Putamen (tissue), 1 donor: ENCODE measurements at regions not wholly inside any gene's neighbourhood (a gene's known extent, or its start where the extent isn't known, plus 50 kb on each side); places are given as distances from the start of the nearest gene placed in this dataset.
"Not testable (repeated sequence)": the region's sequence is repeated elsewhere in the genome, so short reads cannot be mapped to it uniquely, and the experiment has no call there.

Experiments used
- DNase-seq: peaks from one replicate; pipeline ENCODE4 v3.0.0-alpha.2; 2016; ENCODE audit warnings: low spot score

DNA sequence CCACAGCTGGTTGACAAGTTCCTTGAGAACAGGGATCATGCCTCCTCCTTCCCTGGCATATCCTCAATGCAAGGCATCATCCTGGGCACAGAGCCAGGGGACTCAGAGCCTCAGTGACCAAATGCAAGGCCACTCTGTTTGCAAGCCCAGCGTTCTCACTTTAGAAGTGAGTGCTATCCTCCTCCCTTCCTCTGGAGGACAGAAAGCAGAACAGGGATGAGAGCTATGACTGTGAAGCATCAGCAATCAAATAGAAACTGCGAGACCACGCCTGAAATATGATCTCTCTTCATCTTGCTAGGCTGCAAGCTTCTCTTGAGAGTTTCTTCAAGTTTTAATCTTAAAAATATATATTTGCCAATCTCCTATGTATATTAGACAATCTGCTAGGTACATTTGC lies 119.8 kb downstream of the LRATD1 start:
- no peak for DNase-seq

GRCh38 chr2:14756122-14756541 lies 123.6 kb downstream of the LRATD1 start:
- no peak for DNase-seq

DNA sequence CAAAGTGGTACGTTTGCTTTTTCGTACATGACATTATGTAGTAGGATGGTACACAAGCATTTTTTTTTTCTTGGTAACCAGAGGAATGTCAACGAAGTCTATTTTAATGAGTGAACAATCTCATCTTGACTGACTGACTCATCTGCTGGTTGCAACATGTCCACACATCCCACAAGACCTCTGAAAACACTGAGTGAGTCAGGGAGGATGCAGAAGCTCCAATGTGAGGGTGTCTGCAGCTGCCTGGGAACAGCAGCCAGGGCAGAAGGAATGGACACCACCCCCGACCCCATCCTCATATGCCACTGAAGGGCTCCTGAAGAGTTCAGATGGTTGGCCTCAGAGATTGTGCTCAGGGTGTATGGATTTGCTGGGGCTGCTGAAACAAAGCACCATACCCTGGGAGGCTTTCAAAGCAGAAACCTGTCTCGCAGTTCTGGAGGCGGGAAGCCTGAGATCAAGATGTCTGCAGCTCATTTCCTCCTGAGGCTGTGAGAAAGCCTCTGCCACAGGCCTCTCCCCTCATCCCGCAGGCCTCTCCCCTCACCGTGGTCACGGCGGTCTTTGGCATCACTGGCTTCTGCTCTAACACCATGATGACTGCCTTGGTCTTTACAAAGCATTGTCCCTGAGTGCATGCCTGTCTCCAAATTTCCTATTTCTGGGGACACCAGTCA lies 124.6 kb downstream of the LRATD1 start:
- DNase-seq: no peak

GRCh38 chr2:14759082-14759481 lies 126.6 kb downstream of the LRATD1 start:
- no peak for DNase-seq

DNA sequence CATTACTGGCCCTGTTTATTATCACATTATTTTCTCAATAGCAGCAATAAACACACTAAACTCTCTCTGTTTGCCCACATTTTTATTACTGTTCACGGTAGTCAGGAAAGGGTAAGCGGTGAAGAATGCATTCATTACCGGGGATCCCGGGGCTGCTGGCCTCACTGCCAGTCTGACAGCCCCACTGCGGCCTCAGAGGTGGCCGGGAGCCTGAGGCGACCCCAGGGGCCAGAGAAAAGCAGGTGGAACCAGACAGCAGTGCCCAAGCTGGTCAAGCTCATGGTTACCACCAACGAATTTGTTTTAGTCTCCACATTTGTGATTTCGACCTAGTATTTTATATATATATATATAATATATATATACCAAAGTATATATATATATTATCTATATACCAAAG lies 127.7 kb downstream of the LRATD1 start:
- DNase-seq: no peak

GRCh38 chr2:14761118-14761517 lies 128.6 kb downstream of the LRATD1 start:
- peak; percentile 67 for DNase-seq

DNA sequence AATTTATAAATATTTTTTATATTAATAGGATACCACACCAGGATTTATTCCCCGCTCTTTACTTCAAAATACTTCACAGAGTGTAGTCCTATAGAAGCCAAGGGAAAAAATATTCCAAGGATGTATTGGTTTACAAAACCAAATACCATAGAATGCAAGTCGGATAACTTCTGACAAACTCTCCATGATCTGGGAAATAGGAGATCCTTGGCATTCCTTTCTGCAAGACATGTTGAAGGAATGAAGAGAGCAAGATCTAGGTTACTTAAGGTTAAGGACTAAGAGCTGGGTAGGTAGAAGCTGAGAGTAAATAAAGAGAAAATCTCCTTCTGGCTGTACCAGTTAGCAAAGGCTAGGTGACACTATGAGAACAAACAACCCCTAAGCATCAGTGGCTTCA lies 141.2 kb downstream of the LRATD1 start:
- DNase-seq: no peak

DNA sequence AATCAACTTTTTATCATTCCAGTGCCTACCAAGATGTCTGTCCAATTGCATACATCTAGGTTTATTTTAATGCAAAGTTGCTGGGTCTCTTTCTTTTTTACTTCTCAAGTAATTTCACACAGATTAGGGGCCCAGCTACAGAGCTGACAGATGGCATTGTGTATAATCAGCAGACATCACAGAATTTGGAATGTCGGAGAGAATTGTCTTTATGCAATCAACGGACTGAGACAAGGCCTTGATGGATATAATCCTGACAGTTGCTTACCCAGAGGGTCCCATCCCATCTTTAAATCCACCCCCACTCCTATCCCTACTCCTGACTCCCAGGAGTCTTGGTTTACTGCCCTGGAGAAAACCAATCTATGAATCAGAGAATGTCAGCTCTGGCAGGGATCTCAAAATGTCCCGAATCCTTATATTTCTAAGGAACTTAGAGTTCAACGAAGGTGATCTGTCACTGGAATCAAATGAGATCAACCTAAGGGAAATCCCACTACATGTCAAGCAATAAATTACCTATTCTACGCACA lies 142.0 kb downstream of the LRATD1 start:
- DNase-seq: no peak

DNA sequence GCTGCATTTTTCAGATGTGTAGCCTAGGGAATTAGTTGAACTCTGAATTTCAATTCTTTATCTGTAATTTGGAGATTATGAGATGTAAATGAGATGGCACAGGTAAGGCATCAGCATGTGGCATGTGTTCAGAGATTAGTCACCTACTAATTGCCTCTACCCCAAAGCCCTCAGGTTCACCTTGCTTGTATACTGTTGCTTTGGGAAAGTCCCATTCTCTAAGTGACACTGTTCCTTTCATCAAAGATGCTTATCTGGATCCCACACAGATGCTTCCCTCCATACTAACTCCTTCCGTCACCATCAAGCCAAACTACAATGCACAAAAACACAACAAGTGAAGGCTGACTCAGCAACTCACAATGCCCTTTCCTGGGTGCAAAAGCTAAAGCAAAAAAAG lies 143.7 kb downstream of the LRATD1 start:
- no peak for DNase-seq

DNA sequence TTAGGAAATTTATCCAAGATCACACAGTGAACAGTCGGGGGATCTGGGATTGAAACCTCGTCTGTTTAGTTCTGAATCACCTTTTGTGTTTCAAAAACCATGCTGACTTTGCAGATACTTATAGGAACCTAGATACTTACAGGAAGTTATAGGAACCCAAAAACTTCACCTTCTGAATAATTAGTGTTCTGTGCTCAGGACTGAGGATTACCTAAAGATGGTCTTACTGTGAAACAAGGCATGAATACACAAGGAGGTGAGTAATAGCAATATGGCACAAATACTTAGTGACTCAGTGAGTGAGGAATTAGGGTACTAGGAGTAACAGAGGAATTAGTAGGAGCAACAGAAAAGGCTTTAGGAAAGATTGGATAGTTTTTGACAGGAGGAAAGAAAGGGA lies 145.5 kb downstream of the LRATD1 start:
- no peak for DNase-seq

- DNase-seq: no peak
Measured at GRCh38 chr2:14779252-14779651, 146.7 kb downstream of the LRATD1 start.

GRCh38 chr2:14781142-14781541 lies 148.6 kb downstream of the LRATD1 start:
- DNase-seq: no peak

GRCh38 chr2:14788814-14789213 lies 156.3 kb downstream of the LRATD1 start:
- not testable (repeated sequence) for DNase-seq

DNA sequence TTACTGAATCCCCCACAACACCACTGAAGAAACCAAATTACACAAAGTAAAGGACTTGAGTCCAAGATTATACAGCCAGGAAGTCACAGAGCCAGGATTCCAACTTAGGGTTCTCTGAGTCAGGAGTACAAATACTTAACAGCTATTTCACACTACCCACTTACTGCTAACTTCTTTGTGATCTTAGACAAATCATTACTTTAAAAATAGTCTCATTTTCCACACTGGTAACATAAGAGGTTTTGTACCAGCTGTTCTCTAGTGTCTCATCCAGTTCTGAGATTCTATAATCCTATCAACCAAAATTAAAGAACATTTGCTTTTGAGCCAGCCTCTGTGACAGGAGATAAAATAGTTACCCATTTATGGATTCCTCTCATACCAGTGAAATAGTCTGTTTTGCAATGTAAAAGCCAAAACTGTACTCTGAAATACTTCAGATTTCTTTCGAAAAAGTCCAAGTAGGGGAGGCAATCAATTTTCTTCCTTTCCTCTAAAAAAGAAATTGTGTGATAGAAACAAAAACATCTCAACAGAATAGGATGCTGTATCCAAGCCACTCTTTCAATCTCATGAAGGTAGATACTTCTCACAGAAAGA lies 157.6 kb downstream of the LRATD1 start:
- no peak for DNase-seq

GRCh38 chr2:14803994-14804393 lies 171.5 kb downstream of the LRATD1 start:
- DNase-seq: no peak

DNA sequence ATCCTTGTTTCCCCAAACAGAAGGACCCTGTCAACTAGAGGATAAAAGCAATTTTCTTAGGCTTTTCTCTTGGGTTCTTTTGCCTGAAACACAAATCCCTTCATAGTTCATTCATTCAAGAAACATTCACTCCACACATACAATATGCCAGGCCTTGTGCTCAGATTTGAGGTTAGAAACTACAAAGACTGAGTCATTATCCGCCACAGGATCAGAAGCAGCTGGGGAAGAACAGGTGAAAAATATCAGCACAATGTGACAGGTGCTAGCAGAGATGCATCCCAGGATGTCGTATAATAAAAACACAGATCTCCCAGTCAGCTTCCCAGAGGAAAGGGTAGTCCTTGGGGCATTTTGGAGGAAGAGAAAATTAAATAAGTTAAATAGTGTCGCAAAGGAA lies 172.4 kb downstream of the LRATD1 start:
- no peak for DNase-seq

- DNase-seq: no peak
Measured at GRCh38 chr2:14806613-14807012, 174.1 kb downstream of the LRATD1 start.

- no peak for DNase-seq
Measured at GRCh38 chr2:14815201-14815600, 182.7 kb downstream of the LRATD1 start.

DNA sequence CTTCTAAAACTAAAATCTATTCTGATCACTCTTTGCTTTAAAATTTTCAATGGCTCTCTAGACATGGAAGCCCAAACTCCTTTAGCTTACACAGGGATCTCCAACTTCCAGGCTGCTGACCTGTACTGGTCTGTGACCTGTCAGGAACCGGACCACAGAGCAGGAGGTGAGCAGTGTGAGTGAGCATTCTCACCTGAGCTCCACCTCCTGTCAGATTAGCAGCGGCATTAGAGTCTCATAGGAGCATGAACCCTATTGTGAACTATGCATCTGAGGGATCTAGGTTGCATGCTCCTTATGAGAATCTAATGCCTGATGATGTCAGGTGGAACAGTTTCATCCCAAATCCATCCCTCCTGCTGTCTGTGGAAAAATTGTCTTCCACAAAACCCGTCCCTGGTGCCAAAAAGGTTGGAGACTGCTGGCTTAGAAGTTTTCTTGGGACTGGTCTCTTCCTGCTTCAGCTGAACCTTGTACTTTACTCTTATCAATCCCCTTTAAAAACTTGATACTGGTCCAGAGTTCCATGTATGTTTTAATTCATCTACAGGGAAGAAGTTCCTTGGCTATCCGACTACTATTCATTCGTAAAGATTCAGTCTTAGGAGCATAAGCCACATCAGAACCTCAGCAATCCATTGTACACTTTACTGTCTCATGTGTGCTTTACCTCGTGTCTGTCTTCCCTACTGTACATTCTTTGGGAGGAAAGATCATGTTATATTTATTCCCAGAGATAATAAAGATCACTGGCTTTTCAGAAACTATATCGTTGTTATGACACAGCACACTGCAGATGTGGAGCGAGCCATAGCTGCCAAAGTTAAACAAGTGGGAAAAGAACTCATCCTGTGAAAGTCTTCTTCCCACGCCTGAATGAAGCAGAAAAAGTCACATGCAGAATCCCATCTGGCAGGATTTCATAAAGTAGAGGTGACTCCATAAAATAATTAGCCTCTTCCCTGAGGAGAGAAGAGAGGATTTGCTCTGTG lies 183.8 kb downstream of the LRATD1 start:
- no peak for DNase-seq

DNA sequence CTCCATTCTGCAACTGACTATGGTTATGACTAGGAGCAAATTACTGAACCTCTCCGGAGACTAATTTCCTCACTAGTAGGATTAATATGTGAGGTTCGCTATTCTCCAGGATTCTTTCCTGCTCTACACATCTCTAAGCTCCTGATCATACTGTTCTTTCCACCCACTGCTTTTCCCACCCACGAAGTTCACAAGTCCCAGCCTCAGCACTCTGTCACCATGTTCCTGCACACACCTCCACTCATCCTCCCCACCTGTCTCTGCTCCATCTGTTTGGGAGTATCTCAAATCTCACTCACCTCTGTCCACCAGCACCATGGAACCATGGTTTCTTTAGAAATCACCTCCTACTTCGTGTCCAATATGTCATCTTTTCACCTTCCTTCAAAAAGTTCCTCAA lies 185.3 kb downstream of the LRATD1 start:
- DNase-seq: peak; percentile 72

DNA sequence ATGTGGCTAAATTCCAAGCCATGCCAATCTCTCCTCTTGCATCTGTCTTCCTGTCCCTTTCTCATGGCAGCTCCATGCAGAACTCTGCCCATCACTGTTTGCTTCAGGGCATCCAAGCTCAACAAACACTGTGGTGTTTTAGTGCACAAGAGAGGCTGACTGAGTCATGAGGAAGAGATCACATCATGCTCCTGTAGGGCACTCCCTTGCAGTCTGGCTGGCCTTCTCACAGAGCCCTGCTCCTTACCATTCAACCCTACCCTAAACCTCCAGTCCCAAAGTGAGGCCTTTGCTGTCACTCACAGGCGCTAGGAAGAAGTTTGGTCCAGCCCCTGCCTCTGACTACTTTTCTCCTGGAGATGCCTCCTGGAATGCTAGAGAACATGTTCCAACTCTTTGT lies 194.0 kb downstream of the LRATD1 start:
- no peak for DNase-seq

DNA sequence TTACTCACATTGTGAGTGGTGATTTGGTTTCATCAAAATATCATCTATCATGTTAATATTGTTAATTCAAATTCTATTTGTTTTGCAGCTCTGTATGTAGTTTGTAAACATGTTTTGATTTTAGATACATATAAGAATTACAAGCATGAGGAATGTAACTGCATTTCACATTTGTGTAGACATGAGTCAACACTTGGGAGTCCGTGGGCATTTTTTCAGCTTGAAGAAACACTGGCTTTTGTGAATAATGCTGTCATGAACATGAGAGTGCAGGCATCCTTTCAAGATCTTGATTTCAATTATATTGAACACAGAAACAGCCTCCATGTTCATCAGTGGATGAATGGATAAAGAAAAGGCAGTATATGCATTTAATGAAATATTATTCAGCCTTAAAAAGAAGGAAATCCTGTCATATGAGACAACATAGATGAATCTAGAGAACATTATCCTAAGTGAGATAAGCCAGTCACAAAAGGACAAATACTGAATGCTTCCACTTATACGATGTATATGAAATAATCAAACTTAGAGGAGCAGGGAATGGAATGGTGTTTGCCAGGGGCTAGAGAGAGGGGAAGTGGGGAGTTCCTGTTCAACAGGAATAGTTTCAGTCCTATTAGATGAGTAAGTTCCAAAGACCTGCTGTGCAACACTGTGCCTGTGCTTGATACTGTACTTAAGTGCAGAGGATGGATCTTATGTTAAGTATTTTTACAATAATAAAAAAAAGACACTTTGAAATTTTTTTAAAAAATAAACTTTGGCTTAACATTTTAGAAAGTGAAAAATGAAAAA lies 194.9 kb downstream of the LRATD1 start:
- no peak for DNase-seq
